ENCODE measurements at regions not wholly inside any gene's neighbourhood (a gene's known extent, or its start where the extent isn't known, plus 50 kb on each side); places are given as distances from the start of the nearest gene placed in this dataset.
A peak's percentile ranks its signal among the peaks of the same experiment; 100 is the strongest.

DNA sequence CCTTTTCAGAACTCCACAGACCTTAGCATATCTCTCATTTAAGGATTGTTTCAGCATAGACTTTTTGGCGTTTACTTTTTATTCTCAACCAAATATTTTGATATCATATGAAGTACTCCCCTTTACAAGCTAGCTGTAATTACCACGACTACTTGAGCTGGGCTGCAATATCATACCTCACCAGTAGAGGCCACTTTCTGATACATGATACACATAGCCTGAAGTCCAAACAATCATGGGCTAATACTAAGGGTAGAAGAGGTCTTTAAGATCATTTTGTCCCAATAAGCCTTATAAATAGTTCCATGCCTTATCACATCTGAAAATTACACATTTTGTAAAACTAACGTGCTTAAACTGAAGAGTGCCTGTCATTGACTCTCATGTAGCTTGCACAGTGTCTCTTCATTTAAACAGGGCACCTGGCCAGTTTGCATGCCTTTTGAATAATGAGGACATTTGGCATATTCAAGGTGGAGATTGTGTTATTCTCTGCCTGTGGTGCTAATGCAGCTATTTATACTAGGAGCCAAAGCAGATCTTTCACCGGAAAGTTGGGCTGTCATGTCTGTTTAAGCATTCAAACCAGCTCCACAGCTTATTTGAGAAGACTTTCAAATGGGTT is 403.7 kb upstream of the ZMIZ1 start:
- TF ChIP-seq, protein P1, sequence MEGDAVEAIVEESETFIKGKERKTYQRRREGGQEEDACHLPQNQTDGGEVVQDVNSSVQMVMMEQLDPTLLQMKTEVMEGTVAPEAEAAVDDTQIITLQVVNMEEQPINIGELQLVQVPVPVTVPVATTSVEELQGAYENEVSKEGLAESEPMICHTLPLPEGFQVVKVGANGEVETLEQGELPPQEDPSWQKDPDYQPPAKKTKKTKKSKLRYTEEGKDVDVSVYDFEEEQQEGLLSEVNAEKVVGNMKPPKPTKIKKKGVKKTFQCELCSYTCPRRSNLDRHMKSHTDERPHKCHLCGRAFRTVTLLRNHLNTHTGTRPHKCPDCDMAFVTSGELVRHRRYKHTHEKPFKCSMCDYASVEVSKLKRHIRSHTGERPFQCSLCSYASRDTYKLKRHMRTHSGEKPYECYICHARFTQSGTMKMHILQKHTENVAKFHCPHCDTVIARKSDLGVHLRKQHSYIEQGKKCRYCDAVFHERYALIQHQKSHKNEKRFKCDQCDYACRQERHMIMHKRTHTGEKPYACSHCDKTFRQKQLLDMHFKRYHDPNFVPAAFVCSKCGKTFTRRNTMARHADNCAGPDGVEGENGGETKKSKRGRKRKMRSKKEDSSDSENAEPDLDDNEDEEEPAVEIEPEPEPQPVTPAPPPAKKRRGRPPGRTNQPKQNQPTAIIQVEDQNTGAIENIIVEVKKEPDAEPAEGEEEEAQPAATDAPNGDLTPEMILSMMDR (conservative IDR thresholded peaks at IDR 0.05 in 1 of 2, IDR thresholded peaks at IDR 0.05 in 1 of 2; ENCODE audit: low read depth in 1 of 2, low read length in 2 of 2), result peak; percentile 62 to 81
- no peak for TF ChIP-seq EZH2 (IDR thresholded peaks at IDR 0.05; ENCODE audit: low read length, missing control alignments)
